22Rv1 (cell line): ENCODE measurements at regions not wholly inside any gene's neighbourhood (a gene's known extent, or its start where the extent isn't known, plus 50 kb on each side); places are given as distances from the start of the nearest gene placed in this dataset.

Experiments
- CTCF ChIP-seq: fragments of 450-650 bp; IDR thresholded peaks from 2 replicates; pipeline ENCODE4 v1.5.1; 2017; ENCODE audit warnings: mild to moderate bottlenecking
- ZFX ChIP-seq: fragments of 450-650 bp; IDR thresholded peaks from 2 replicates; pipeline ENCODE4 v1.6.1; 2017; ENCODE audit warnings: antibody characterized with exemption, borderline replicate concordance

- TF ChIP-seq CTCF (no peak), ZFX (no peak)
Measured at GRCh38 chr15:39331584-39331983, 249.3 kb upstream of the THBS1 start.
